ENCODE measurements at regions not wholly inside any gene's neighbourhood (a gene's known extent, or its start where the extent isn't known, plus 50 kb on each side); places are given as distances from the start of the nearest gene placed in this dataset.

DNA sequence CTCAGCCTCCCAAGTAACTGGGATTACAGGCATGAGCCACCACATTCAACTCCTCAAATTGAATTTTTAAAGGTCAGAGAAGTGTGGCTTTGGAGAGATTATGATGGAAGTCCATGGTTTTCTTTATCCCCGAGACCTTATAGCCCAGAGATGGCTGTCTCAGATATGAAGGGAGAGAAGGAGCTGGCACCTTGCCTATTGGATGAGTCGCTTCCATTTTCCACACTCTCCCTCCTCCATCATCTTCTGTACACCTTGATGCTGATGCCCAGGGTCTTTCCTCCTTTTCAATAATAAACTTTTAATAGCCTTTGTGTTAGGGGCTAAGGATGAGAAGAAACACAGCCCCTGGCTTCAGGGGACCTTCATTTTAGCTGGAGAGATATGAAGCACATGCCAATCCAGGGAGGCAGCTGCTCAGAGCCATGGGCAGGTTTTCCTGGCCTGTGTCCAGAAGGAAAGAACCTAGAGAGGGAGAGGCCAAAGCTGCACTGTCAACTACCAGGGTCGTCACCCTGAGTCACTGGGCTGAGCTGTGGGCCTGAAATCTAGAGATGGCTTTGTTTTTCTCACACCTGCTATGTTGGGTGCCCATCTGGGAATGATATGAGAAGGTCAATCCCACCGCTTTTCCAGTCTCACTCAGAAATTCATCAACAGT lies 146.0 kb upstream of the SERTAD2 start (continued):
- TF ChIP-seq, protein P1, sequence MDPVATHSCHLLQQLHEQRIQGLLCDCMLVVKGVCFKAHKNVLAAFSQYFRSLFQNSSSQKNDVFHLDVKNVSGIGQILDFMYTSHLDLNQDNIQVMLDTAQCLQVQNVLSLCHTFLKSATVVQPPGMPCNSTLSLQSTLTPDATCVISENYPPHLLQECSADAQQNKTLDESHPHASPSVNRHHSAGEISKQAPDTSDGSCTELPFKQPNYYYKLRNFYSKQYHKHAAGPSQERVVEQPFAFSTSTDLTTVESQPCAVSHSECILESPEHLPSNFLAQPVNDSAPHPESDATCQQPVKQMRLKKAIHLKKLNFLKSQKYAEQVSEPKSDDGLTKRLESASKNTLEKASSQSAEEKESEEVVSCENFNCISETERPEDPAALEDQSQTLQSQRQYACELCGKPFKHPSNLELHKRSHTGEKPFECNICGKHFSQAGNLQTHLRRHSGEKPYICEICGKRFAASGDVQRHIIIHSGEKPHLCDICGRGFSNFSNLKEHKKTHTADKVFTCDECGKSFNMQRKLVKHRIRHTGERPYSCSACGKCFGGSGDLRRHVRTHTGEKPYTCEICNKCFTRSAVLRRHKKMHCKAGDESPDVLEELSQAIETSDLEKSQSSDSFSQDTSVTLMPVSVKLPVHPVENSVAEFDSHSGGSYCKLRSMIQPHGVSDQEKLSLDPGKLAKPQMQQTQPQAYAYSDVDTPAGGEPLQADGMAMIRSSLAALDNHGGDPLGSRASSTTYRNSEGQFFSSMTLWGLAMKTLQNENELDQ (tag by site-specific recombination; IDR thresholded peaks at IDR 0.05; ENCODE audit: low read depth): no peak

DNA sequence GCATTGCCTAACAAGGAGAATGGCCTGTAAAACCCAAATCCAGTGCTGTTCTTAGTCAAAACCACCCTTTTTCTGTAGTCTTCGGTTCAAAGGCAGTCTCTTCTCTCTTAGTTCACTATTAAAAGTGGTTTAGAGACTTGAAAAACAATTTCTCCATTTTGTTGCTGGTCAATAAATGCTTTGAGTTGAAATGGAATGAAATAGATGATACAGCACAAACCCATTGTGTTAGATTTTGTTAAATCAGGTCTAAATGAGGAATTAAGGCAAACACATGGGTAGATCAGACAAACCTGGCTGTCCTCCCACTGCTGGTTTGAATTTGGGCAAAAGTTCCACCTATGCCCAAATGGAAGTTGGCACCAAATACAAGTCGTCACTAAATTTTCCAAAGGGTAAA lies 150.1 kb upstream of the SERTAD2 start:
- H3K4me1 ChIP-seq (ENCODE audit: control insufficient read depth, insufficient read depth, low read length): peaks cover 3% of the 10 kb centered on the region
- no peaks in the 10 kb centered on the region for H3K36me3 ChIP-seq (ENCODE audit: control insufficient read depth in 2 of 2, insufficient read depth in 1 of 2, low read length in 2 of 2)
- H3K4me3 ChIP-seq (ENCODE audit: low read depth, low read length): no peak overlapping the region
- CTCF ChIA-PET: no interaction called here
- POLR2A ChIA-PET: no interaction called here
- no peak overlapping the region for H3K27ac ChIP-seq (ENCODE audit: extremely low read depth, low read depth, low read length)
- no peak for TF ChIP-seq ZNF214 (tag by site-specific recombination; IDR thresholded peaks at IDR 0.05; ENCODE audit: borderline replicate concordance)
- no peak for TF ChIP-seq ZNF292 (tag by site-specific recombination; IDR thresholded peaks at IDR 0.05; ENCODE audit: borderline replicate concordance, low read depth)
- TF ChIP-seq, protein P2, sequence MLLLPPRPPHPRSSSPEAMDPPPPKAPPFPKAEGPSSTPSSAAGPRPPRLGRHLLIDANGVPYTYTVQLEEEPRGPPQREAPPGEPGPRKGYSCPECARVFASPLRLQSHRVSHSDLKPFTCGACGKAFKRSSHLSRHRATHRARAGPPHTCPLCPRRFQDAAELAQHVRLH (tag by site-specific recombination; IDR thresholded peaks at IDR 0.05): no peak
- no peaks in the 10 kb centered on the region for H3K9me3 ChIP-seq (ENCODE audit: control insufficient read depth, insufficient read depth, low read depth, low read length)

DNA sequence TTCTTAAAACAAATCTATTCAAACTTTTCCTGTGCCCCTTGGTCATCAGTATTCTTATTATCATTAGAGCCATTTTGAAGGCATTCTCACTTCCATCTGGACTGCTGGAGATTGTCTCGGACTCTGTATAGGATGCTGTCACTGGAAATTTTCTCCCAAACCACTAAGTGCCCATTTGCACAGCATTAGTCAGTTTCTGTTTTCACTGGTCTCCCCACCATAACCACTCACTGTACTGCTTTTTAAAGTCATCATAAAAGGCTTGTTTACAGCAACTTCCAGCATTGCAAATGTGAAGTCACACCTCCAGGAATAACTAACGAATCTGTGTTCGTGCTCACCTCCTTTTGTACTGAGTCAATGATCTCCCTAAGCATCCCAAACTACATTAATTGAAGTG lies 150.9 kb upstream of the SERTAD2 start:
- ChIA-PET CTCF (no interaction called here), POLR2A (no interaction called here)
- H3K9me3 ChIP-seq (ENCODE audit: control insufficient read depth, insufficient read depth, low read depth, low read length): no peaks in the 10 kb centered on the region
- no peaks in the 10 kb centered on the region for H3K4me1 ChIP-seq (ENCODE audit: control insufficient read depth, insufficient read depth, low read length)
- TF ChIP-seq OSR2 (tag by site-specific recombination; IDR thresholded peaks at IDR 0.05) (no peak), ZNF354C (tag by site-specific recombination; IDR thresholded peaks at IDR 0.05; ENCODE audit: borderline replicate concordance, low read depth) (no peak), YY1 (tag by site-specific recombination; IDR thresholded peaks at IDR 0.05) (no peak), TRIM28 (IDR thresholded peaks at IDR 0.05; ENCODE audit: borderline replicate concordance, low read length) (no peak), ZNF366 (tag by site-specific recombination; conservative IDR thresholded peaks at IDR 0.05) (no peak), ZNF664 (tag by site-specific recombination; IDR thresholded peaks at IDR 0.05) (no peak), ZNF776 (tag by site-specific recombination; IDR thresholded peaks at IDR 0.05; ENCODE audit: borderline replicate concordance) (no peak), ZNF558 (tag by site-specific recombination; IDR thresholded peaks at IDR 0.05) (no peak), ZNF324 (tag by site-specific recombination; IDR thresholded peaks at IDR 0.05) (no peak), ZNF311 (tag by site-specific recombination; IDR thresholded peaks at IDR 0.05; ENCODE audit: borderline replicate concordance) (no peak), REPIN1 (tag by site-specific recombination; IDR thresholded peaks at IDR 0.05; ENCODE audit: low read depth) (no peak)
- TF ChIP-seq, protein P3, sequence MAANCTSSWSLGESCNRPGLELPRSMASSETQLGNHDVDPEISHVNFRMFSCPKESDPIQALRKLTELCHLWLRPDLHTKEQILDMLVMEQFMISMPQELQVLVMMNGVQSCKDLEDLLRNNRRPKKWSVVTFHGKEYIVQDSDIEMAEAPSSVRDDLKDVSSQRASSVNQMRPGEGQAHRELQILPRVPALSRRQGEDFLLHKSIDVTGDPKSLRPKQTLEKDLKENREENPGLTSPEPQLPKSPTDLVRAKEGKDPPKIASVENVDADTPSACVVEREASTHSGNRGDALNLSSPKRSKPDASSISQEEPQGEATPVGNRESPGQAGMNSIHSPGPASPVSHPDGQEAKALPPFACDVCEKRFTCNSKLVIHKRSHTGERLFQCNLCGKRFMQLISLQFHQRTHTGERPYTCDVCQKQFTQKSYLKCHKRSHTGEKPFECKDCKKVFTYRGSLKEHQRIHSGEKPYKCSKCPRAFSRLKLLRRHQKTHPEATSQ (tag by site-specific recombination; IDR thresholded peaks at IDR 0.05): no peak
- H3K27ac ChIP-seq (ENCODE audit: extremely low read depth, low read depth, low read length): no peak overlapping the region
- H3K4me3 ChIP-seq (ENCODE audit: low read depth, low read length): no peak overlapping the region
- H3K36me3 ChIP-seq (ENCODE audit: control insufficient read depth in 2 of 2, insufficient read depth in 1 of 2, low read length in 2 of 2): no peaks in the 10 kb centered on the region

DNA sequence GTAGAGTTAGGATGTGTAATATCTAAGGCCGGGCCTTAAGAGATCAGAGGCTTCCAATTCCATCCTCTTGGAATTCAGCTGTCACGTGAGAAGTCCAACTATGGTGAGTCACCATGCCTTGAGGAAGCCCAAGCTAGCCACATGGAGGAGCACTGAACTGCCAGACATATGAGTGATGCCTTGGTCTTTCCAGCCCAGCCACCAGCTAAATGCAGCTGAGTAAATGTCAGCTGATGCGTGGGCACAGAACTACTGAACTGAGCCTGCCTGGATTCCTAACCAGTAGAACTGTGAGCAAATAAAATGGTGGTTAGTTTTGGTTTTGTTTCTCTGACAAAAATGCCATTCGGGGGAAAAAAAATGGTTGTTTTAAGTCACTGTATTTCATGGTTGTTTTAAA lies 153.7 kb upstream of the SERTAD2 start:
- CTCF ChIA-PET: interaction anchor here (0.7 kb wide), 2 partner anchors 129 to 230 kb away, joined by 4 read pairs; no protein-coding TSS in a partner anchor
- H3K4me1 ChIP-seq (ENCODE audit: control insufficient read depth, insufficient read depth, low read length): no peaks in the 10 kb centered on the region
- no peaks in the 10 kb centered on the region for H3K36me3 ChIP-seq (ENCODE audit: control insufficient read depth in 2 of 2, insufficient read depth in 1 of 2, low read length in 2 of 2)
- H3K9me3 ChIP-seq (ENCODE audit: control insufficient read depth, insufficient read depth, low read depth, low read length): no peaks in the 10 kb centered on the region
- H3K27ac ChIP-seq (ENCODE audit: extremely low read depth, low read depth, low read length): no peak overlapping the region
- TF ChIP-seq, protein P4, sequence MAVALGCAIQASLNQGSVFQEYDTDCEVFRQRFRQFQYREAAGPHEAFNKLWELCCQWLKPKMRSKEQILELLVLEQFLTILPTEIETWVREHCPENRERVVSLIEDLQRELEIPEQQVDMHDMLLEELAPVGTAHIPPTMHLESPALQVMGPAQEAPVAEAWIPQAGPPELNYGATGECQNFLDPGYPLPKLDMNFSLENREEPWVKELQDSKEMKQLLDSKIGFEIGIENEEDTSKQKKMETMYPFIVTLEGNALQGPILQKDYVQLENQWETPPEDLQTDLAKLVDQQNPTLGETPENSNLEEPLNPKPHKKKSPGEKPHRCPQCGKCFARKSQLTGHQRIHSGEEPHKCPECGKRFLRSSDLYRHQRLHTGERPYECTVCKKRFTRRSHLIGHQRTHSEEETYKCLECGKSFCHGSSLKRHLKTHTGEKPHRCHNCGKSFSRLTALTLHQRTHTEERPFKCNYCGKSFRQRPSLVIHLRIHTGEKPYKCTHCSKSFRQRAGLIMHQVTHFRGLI (tag by site-specific recombination; IDR thresholded peaks at IDR 0.05): peak; percentile 68; the same call in 1 of the 2 replicates
- 0 out of 2 replicates have a peak, but pooled peaks have one; percentile 26 for TF ChIP-seq ZFHX2 (tag by site-specific recombination; conservative IDR thresholded peaks at IDR 0.05)
- TF ChIP-seq, protein P5, sequence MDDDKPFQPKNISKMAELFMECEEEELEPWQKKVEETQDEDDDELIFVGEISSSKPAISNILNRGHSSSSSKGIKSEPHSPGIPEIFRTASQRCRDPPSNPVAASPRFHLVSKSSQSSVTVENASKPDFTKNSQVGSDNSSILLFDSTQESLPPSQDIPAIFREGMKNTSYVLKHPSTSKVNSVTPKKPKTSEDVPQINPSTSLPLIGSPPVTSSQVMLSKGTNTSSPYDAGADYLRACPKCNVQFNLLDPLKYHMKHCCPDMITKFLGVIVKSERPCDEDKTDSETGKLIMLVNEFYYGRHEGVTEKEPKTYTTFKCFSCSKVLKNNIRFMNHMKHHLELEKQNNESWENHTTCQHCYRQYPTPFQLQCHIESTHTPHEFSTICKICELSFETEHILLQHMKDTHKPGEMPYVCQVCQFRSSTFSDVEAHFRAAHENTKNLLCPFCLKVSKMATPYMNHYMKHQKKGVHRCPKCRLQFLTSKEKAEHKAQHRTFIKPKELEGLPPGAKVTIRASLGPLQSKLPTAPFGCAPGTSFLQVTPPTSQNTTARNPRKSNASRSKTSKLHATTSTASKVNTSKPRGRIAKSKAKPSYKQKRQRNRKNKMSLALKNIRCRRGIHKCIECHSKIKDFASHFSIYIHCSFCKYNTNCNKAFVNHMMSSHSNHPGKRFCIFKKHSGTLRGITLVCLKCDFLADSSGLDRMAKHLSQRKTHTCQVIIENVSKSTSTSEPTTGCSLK (tag by site-specific recombination; IDR thresholded peaks at IDR 0.05): no peak
- TF ChIP-seq ZBTB17 (tag by site-specific recombination; IDR thresholded peaks at IDR 0.05): peak; percentile 49
- POLR2A ChIA-PET: interaction anchor here (1.2 kb wide), 1 partner anchor 56 kb away, joined by 3 read pairs; no protein-coding TSS in a partner anchor
- no peak overlapping the region for H3K4me3 ChIP-seq (ENCODE audit: low read depth, low read length)

Data from HEK293 (cell line).